Endothelial cell of umbilical vein (primary cell): ENCODE measurements at regions not wholly inside any gene's neighbourhood (a gene's known extent, or its start where the extent isn't known, plus 50 kb on each side); places are given as distances from the start of the nearest gene placed in this dataset.

Source experiments
- BruUV-seq: library from RNA; stranded (reverse); fragments of 400-500 nt; replicated peaks from 2 replicates; lab custom pipeline; 2021; lab: Mats Ljungman, UMichigan
- CTCF ChIA-PET: fragments of 300-600, 350-600 bp; sonication (Branson Sonifier 250); formaldehyde crosslinking; loops from one replicate; lab custom pipeline; 2021; ENCODE audit warnings: antibody characterized with exemption, inconsistent platforms; lab: Charles Lee
- POLR2A ChIA-PET: fragments of 300-600, 350-600 bp; sonication (Branson Sonifier 250); formaldehyde crosslinking; loops from one replicate; lab custom pipeline; 2021; ENCODE audit warnings: antibody characterized with exemption, inconsistent platforms; lab: Charles Lee
- DNase-seq: peaks from one replicate; pipeline ENCODE4 v3.0.0-alpha.2; 2011; ENCODE audit warnings: low read depth, low spot score
- FAIRE-seq: peaks from 2 replicates; lab custom pipeline; 2011; peaks lifted over from hg19 to GRCh38; lab: Jason Lieb, UNC
- H2AFZ ChIP-seq: 2 replicates; pipeline ENCODE4 v1.6.0; 2012; ENCODE audit warnings: low read depth, low read length, control low read depth, inconsistent platforms
- H3K27ac ChIP-seq: 2 replicates; pipeline ENCODE4 v1.5.1; 2011; ENCODE audit warnings: low read depth, mild to moderate bottlenecking, control low read depth, low read length, moderate library complexity; ENCODE audit not compliant: insufficient read depth
- H3K27me3 ChIP-seq, 2 experiments: 2 replicates each; pipeline versions ENCODE4 v1.6.0 to v1.6.1; 2011; ENCODE audit warnings: low read length in 2 of 2, mixed read lengths in 1 of 2; ENCODE audit not compliant: control insufficient read depth in 2 of 2, insufficient read depth in 2 of 2
- H3K36me3 ChIP-seq, 2 experiments: 2 replicates in 1 of 2; 3 replicates in 1 of 2; pipeline ENCODE4 v1.5.1; 2011; ENCODE audit warnings: low read length in 2 of 2, mild to moderate bottlenecking in 1 of 2, moderate library complexity in 1 of 2; ENCODE audit not compliant: control insufficient read depth in 2 of 2, insufficient read depth in 2 of 2; ENCODE audit errors: extremely low read depth in 1 of 2
- H3K4me1 ChIP-seq: 3 replicates; pipeline ENCODE4 v1.5.1; 2011; ENCODE audit warnings: mild to moderate bottlenecking, low read length; ENCODE audit not compliant: control insufficient read depth, insufficient read depth; ENCODE audit errors: extremely low read depth
- H3K4me2 ChIP-seq: 2 replicates; pipeline ENCODE4 v1.6.1; 2011; ENCODE audit warnings: low read length, control low read depth, mixed read lengths; ENCODE audit not compliant: insufficient read depth
- H3K4me3 ChIP-seq, 3 experiments: fragments of 200-600 bp in 1 of 3; sonication (generic), shearing (Covaris generic) in 1 of 3; replicated peaks in 1 of 3; 2 replicates each; pipeline ENCODE4 v1.5.1; 2011 to 2016; ENCODE audit warnings: control low read depth in 3 of 3, low read length in 3 of 3, mild to moderate bottlenecking in 2 of 3, inconsistent platforms in 1 of 3, low read depth in 1 of 3, moderate library complexity in 1 of 3; ENCODE audit not compliant: insufficient read depth in 1 of 3
- H3K79me2 ChIP-seq: 2 replicates; pipeline ENCODE4 v1.6.0; 2012; ENCODE audit warnings: low read length, inconsistent platforms; ENCODE audit not compliant: control insufficient read depth, insufficient read depth
- H3K9ac ChIP-seq: replicated peaks from 2 replicates; pipeline ENCODE3; 2011; ENCODE audit warnings: low read length, control low read depth; ENCODE audit not compliant: insufficient read depth; ENCODE audit errors: extremely low read depth
- H3K9me1 ChIP-seq: replicated peaks from 3 replicates; pipeline ENCODE4 v1.6.0; 2011; ENCODE audit warnings: mild to moderate bottlenecking, low read length; ENCODE audit not compliant: control insufficient read depth, insufficient read depth; ENCODE audit errors: extremely low read depth
- H3K9me3 ChIP-seq: replicated peaks from 2 replicates; pipeline ENCODE4 v1.5.1; 2012; ENCODE audit warnings: low read length, inconsistent platforms; ENCODE audit not compliant: control insufficient read depth, insufficient read depth
- H4K20me1 ChIP-seq: replicated peaks from 2 replicates; pipeline ENCODE3; 2011; ENCODE audit warnings: mild to moderate bottlenecking, low read length; ENCODE audit not compliant: control insufficient read depth, insufficient read depth; ENCODE audit errors: extremely low read depth
- EZH2 ChIP-seq: IDR thresholded peaks from 2 replicates; pipeline ENCODE4 v1.6.1; 2012; ENCODE audit warnings: borderline replicate concordance, low read depth, mild to moderate bottlenecking, moderate library complexity, low read length, inconsistent platforms; ENCODE audit not compliant: severe bottlenecking
- FOS ChIP-seq: IDR thresholded peaks from 2 replicates; pipeline ENCODE4 v1.6.1; 2011; ENCODE audit warnings: mild to moderate bottlenecking, low read length, moderate library complexity, borderline replicate concordance; ENCODE audit not compliant: insufficient read depth
- GATA2 ChIP-seq: IDR thresholded peaks from 2 replicates; pipeline ENCODE4 v1.7.0; 2011; ENCODE audit warnings: low read depth, mild to moderate bottlenecking, moderate library complexity, mixed read lengths, low read length; ENCODE audit not compliant: insufficient read length, insufficient read depth
- JUN ChIP-seq: IDR thresholded peaks from 2 replicates; pipeline ENCODE4 v1.6.1; 2011; ENCODE audit warnings: borderline replicate concordance, low read depth; ENCODE audit not compliant: insufficient read length, insufficient read depth
- MAX ChIP-seq: IDR thresholded peaks from 2 replicates; pipeline ENCODE4 v1.6.1; 2011; ENCODE audit not compliant: insufficient read depth, insufficient read length
- MYC ChIP-seq: IDR thresholded peaks from one replicate; pipeline ENCODE4 v1.6.1; 2011; ENCODE audit warnings: mild to moderate bottlenecking, low read depth, low read length
- POLR2A ChIP-seq: IDR thresholded peaks from 2 replicates; pipeline ENCODE4 v1.6.1; 2012; ENCODE audit warnings: low read depth, mild to moderate bottlenecking, control low read depth, low read length
- POLR2AphosphoS5 ChIP-seq: IDR thresholded peaks from 2 replicates; pipeline ENCODE4 v1.6.1; 2012; ENCODE audit warnings: low read depth, mild to moderate bottlenecking, control low read depth, low read length, moderate library complexity; ENCODE audit not compliant: insufficient read depth
- dilution Hi-C: fragments of 300-500 bp; cut with MboI; formaldehyde crosslinking; loops from one replicate; pipeline ENCODE4 v1.15.0; 2019; ENCODE audit warnings: low sequenced_read_pairs; ENCODE audit not compliant: extremely low pct_ligation_motif_present
- intact Hi-C: fragments of 100-400 bp; cut with micrococcal nuclease; formaldehyde crosslinking; loops from one replicate; pipeline ENCODE4 v1.10.0; 2022
- TF ChIP-seq, protein P1 (sequence below), 2 donors: IDR thresholded peaks; 1 replicate in 1 of 2; 2 replicates in 1 of 2; pipeline ENCODE4 v1.5.1; 2011; ENCODE audit warnings: low read length in 2 of 2, mild to moderate bottlenecking in 2 of 2, moderate library complexity in 2 of 2, control low read depth in 1 of 2, inconsistent platforms in 1 of 2, low read depth in 1 of 2; ENCODE audit not compliant: insufficient read depth in 1 of 2; ENCODE audit errors: extremely low read depth in 1 of 2

DNA sequence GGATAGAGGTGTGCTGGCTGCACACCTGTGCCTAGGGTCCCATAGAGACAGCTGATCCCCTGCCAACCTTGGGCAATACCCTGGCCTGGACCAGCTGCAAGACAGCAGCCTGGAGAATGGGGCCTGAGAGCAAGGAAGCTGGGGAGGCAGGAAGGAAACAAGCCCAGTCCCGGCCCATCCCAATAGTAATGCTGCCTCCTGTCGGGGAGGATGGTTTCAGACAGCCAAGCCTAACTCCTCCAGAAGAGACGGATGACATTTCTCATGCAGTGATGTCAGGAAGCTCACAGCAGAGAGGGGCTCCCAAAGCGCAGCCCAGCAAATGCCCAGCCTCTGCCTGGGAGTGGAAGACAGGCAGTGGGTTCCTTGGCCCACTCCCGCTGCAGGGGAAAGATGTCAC is 408.8 kb downstream of the OCA2 start:
- Histone ChIP-seq H3K79me2 (no peaks in the 10 kb centered on the region), H3K9me3 (peaks cover 2% of the 10 kb centered on the region), H3K9me1 (no peaks in the 10 kb centered on the region), H3K27ac (no peak overlapping the region), H2AFZ (no peak overlapping the region), H3K9ac (no peak overlapping the region), H3K27me3 (no peaks in the 10 kb centered on the region), H3K4me3 (no peak overlapping the region), H3K36me3 (no peaks in the 10 kb centered on the region), H4K20me1 (no peaks in the 10 kb centered on the region), H3K4me1 (no peaks in the 10 kb centered on the region), H3K4me2 (no peak overlapping the region)
- intact Hi-C loops = no loop called here
- dilution Hi-C loops = no loop called here
- TF ChIP-seq POLR2AphosphoS5 (no peak), FOS (no peak), POLR2A (no peak), EZH2 (no peak), JUN (no peak), MAX (no peak), MYC (no peak), GATA2 (no peak)
- TF ChIP-seq, protein P1, sequence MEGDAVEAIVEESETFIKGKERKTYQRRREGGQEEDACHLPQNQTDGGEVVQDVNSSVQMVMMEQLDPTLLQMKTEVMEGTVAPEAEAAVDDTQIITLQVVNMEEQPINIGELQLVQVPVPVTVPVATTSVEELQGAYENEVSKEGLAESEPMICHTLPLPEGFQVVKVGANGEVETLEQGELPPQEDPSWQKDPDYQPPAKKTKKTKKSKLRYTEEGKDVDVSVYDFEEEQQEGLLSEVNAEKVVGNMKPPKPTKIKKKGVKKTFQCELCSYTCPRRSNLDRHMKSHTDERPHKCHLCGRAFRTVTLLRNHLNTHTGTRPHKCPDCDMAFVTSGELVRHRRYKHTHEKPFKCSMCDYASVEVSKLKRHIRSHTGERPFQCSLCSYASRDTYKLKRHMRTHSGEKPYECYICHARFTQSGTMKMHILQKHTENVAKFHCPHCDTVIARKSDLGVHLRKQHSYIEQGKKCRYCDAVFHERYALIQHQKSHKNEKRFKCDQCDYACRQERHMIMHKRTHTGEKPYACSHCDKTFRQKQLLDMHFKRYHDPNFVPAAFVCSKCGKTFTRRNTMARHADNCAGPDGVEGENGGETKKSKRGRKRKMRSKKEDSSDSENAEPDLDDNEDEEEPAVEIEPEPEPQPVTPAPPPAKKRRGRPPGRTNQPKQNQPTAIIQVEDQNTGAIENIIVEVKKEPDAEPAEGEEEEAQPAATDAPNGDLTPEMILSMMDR (IDR thresholded peaks at IDR 0.05; ENCODE audit: extremely low read depth in 1 of 2, insufficient read depth in 1 of 2, low read depth in 1 of 2, low read length in 2 of 2) = no peak
- CTCF ChIA-PET = no interaction called here
- DNase-seq = no peak
- POLR2A ChIA-PET = no interaction called here
- no peak for FAIRE-seq
- no TSS peak for BruUV-seq
